K562 (cell line): ENCODE measurements at regions not wholly inside any gene's neighbourhood (a gene's known extent, or its start where the extent isn't known, plus 50 kb on each side); places are given as distances from the start of the nearest gene placed in this dataset.

Experiments used
- ATAC-seq: fragments of 200-7000 bp; cut with Tn5 transposase; 3 replicates; pipeline ENCODE4 v1.9.1; 2020; ENCODE audit warnings: moderate library complexity
- BruUV-seq: library from RNA; stranded (reverse); fragments of 400-500 nt; replicated peaks from 2 replicates; lab custom pipeline; 2021; lab: Mats Ljungman, UMichigan
- CTCF ChIA-PET: fragments of 300-600 bp; formaldehyde crosslinking; extraction: SDS; loops from one replicate; lab custom pipeline; 2021; ENCODE audit warnings: low intra/inter-chr PET ratio; lab: Yijun Ruan, JAX
- POLR2A ChIA-PET: fragments of 300-600, 350-650 bp; sonication (Branson Sonifier 250); formaldehyde crosslinking; extraction: SDS; loops from one replicate; lab custom pipeline; 2021; ENCODE audit warnings: antibody characterized with exemption, inconsistent platforms; lab: Yijun Ruan, JAX
- DNase-seq, 4 experiments: peaks; one replicate each; pipeline versions ENCODE4 v3.0.0 to v3.0.0-alpha.2; 2011 to 2018; ENCODE audit warnings: low spot score in 3 of 4, mixed read lengths in 3 of 4; ENCODE audit errors: extremely low read depth in 1 of 4
- FAIRE-seq: peaks from 2 replicates; lab custom pipeline; 2011; peaks lifted over from hg19 to GRCh38; lab: Jason Lieb, UNC
- H2AFZ ChIP-seq: 2 replicates; pipeline ENCODE4 v1.6.0; 2011; ENCODE audit warnings: low read depth, low read length, control low read depth, inconsistent platforms
- H3K27ac ChIP-seq: fragments of 200-600 bp; 3 replicates; pipeline ENCODE4 v1.8.0; 2011; ENCODE audit warnings: low read depth, mild to moderate bottlenecking, control low read depth, inconsistent platforms, low read length, moderate library complexity, mixed read lengths; ENCODE audit errors: extremely low read depth
- H3K27me3 ChIP-seq, 2 experiments: fragments of 300-600 bp in 1 of 2; 2 replicates in 1 of 2; 3 replicates in 1 of 2; pipeline versions ENCODE4 v1.6.0 to v1.8.0; 2011; ENCODE audit warnings: inconsistent platforms in 2 of 2, low read length in 2 of 2, mild to moderate bottlenecking in 1 of 2, mixed read lengths in 1 of 2, moderate library complexity in 1 of 2; ENCODE audit not compliant: control insufficient read depth in 2 of 2, insufficient read depth in 2 of 2
- H3K36me3 ChIP-seq: fragments of 300-600 bp; 3 replicates; pipeline ENCODE4 v1.8.0; 2011; ENCODE audit warnings: mild to moderate bottlenecking, low read length, inconsistent platforms; ENCODE audit not compliant: control insufficient read depth, insufficient read depth
- H3K4me1 ChIP-seq, 2 experiments: fragments of 200-600 bp in 1 of 2; replicated peaks in 1 of 2; 2 replicates in 1 of 2; 3 replicates in 1 of 2; pipeline versions ENCODE4 v1.5.1 to v1.8.0; 2011; ENCODE audit warnings: inconsistent platforms in 2 of 2, low read length in 2 of 2, mild to moderate bottlenecking in 1 of 2, mixed read lengths in 1 of 2, moderate library complexity in 1 of 2; ENCODE audit not compliant: control insufficient read depth in 2 of 2, insufficient read depth in 2 of 2
- H3K4me2 ChIP-seq: 2 replicates; pipeline ENCODE4 v1.6.1; 2011; ENCODE audit warnings: low read length, control low read depth, inconsistent platforms, mixed read lengths; ENCODE audit not compliant: insufficient read depth
- H3K4me3 ChIP-seq: fragments of 200-600 bp; sonication (generic), shearing (Covaris generic); 2 replicates; pipeline ENCODE4 v1.5.1; 2016; ENCODE audit warnings: control low read depth, inconsistent platforms
- H3K79me2 ChIP-seq: fragments of 200-600 bp; 3 replicates; pipeline ENCODE4 v1.8.0; 2011; ENCODE audit warnings: low read length, inconsistent platforms; ENCODE audit not compliant: control insufficient read depth, insufficient read depth
- H3K9ac ChIP-seq, 2 experiments: 2 replicates each; pipeline versions ENCODE4 v1.6.0 to v1.6.1; 2011; ENCODE audit warnings: low read depth in 2 of 2, low read length in 2 of 2, control low read depth in 1 of 2, inconsistent platforms in 1 of 2, mild to moderate bottlenecking in 1 of 2, mixed read lengths in 1 of 2; ENCODE audit not compliant: insufficient read depth in 1 of 2
- H3K9me1 ChIP-seq: one replicate; pipeline ENCODE4 v1.6.0; 2011; ENCODE audit warnings: inconsistent platforms, mild to moderate bottlenecking, low read length, moderate library complexity; ENCODE audit not compliant: control insufficient read depth, insufficient read depth
- H3K9me3 ChIP-seq: replicated peaks from 2 replicates; pipeline ENCODE4 v1.5.1; 2011; ENCODE audit warnings: low read depth, low read length, inconsistent platforms; ENCODE audit not compliant: control insufficient read depth, insufficient read depth
- H4K20me1 ChIP-seq: replicated peaks from 2 replicates; pipeline ENCODE4 v1.6.1; 2011; ENCODE audit warnings: low read length, inconsistent platforms, mixed read lengths; ENCODE audit not compliant: control insufficient read depth, insufficient read depth
- CAMTA2 ChIP-seq: fragments of 250-450 bp; sonication (Bioruptor Pico); conservative IDR thresholded peaks from 2 replicates; pipeline ENCODE4 v1.5.1; 2022
- CBX2 ChIP-seq: fragments of 200-600 bp; sonication (generic); IDR thresholded peaks from one replicate; pipeline ENCODE4 v1.6.1; 2012; ENCODE audit warnings: mild to moderate bottlenecking, low read length, inconsistent platforms; ENCODE audit not compliant: insufficient read depth, poor library complexity, severe bottlenecking
- ETS2 ChIP-seq: IDR thresholded peaks from 2 replicates; pipeline ENCODE4 v1.6.1; 2016; ENCODE audit warnings: borderline replicate concordance, missing genetic modification characterization, mild to moderate bottlenecking, moderate library complexity, missing compliant biosample characterization; ENCODE audit not compliant: poor library complexity, severe bottlenecking
- GATAD2A ChIP-seq: fragments of 450-650 bp; IDR thresholded peaks from 2 replicates; pipeline ENCODE4 v1.6.1; 2017
- HNRNPUL1 ChIP-seq: fragments of 200-400 bp; formaldehyde crosslinking; IDR thresholded peaks from 2 replicates; pipeline ENCODE4 v1.6.1; 2017; ENCODE audit warnings: low read length
- KLF1 ChIP-seq: fragments of 450-650 bp; IDR thresholded peaks from 2 replicates; pipeline ENCODE4 v1.6.1; 2016; ENCODE audit warnings: missing genetic modification characterization, missing compliant biosample characterization
- MECOM ChIP-seq: fragments of 250-450 bp; sonication (Bioruptor Pico); IDR thresholded peaks from 2 replicates; pipeline ENCODE4 v1.8.0; 2022; ENCODE audit warnings: inconsistent platforms
- MLLT1 ChIP-seq, 2 experiments: fragments of 450-650 bp; IDR thresholded peaks; 2 replicates each; pipeline ENCODE4 v1.6.1; 2016
- NFYB ChIP-seq: IDR thresholded peaks from 2 replicates; pipeline ENCODE4 v1.6.1; 2011; ENCODE audit warnings: mild to moderate bottlenecking, moderate library complexity; ENCODE audit not compliant: insufficient read length; ENCODE audit errors: extremely low read depth
- RNF219 ChIP-seq: fragments of 250-450 bp; sonication (Bioruptor Pico); IDR thresholded peaks from 2 replicates; pipeline ENCODE4 v1.5.0; 2022; ENCODE audit warnings: mild to moderate bottlenecking
- SFPQ ChIP-seq: fragments of 200-400 bp; formaldehyde crosslinking; IDR thresholded peaks from 2 replicates; pipeline ENCODE4 v1.6.1; 2017; ENCODE audit warnings: mild to moderate bottlenecking, low read depth, low read length, moderate library complexity
- SIN3B ChIP-seq: fragments of 450-650 bp; IDR thresholded peaks from 2 replicates; pipeline ENCODE4 v1.6.1; 2017; ENCODE audit warnings: low read depth, mild to moderate bottlenecking, moderate library complexity
- SP2 ChIP-seq: IDR thresholded peaks from 2 replicates; pipeline ENCODE4 v1.6.1; 2011; ENCODE audit warnings: mild to moderate bottlenecking, low read depth, low read length, moderate library complexity; ENCODE audit not compliant: poor library complexity, severe bottlenecking; ENCODE audit errors: extremely low read depth
- SRSF1 ChIP-seq: fragments of 200-400 bp; formaldehyde crosslinking; IDR thresholded peaks from 2 replicates; pipeline ENCODE4 v1.6.1; 2017; ENCODE audit warnings: mild to moderate bottlenecking, low read depth, low read length, moderate library complexity
- ZNF165 ChIP-seq: fragments of 250-450 bp; sonication (Bioruptor Pico); IDR thresholded peaks from 2 replicates; pipeline ENCODE4 v1.4.0; 2020; ENCODE audit warnings: borderline replicate concordance
- ZNF444 ChIP-seq: fragments of 250-450 bp; sonication (Bioruptor Pico); IDR thresholded peaks from 2 replicates; pipeline ENCODE4 v1.4.0; 2020; ENCODE audit warnings: mild to moderate bottlenecking, moderate library complexity
- ZNF655 ChIP-seq: fragments of 250-450 bp; sonication (Bioruptor Pico); IDR thresholded peaks from 2 replicates; pipeline ENCODE4 v1.5.0; 2021
- ZSCAN32 ChIP-seq: fragments of 450-650 bp; formaldehyde crosslinking; IDR thresholded peaks from 2 replicates; pipeline ENCODE4 v1.4.0; 2020; ENCODE audit warnings: mild to moderate bottlenecking, moderate library complexity
- in situ Hi-C: fragments of 300-500 bp; cut with MboI; formaldehyde crosslinking; loops from 4 replicates; pipeline ENCODE4 v1.15.0; 2018; ENCODE audit warnings: inconsistent platforms, mixed read lengths
- intact Hi-C: fragments of 100-400 bp; cut with micrococcal nuclease; formaldehyde crosslinking; loops from 2 replicates; pipeline ENCODE4 v1.14.2; 2022

- H3K36me3 ChIP-seq, result no peaks in the 10 kb centered on the region
- POLR2A ChIA-PET, result no interaction called here
- no peak overlapping the region for H3K4me3 ChIP-seq
- H3K27ac ChIP-seq, result no peak overlapping the region
- H2AFZ ChIP-seq, result no peak overlapping the region
- no peaks in the 10 kb centered on the region for H3K27me3 ChIP-seq
- ATAC-seq, result no peak
- H3K9me1 ChIP-seq, result no peaks in the 10 kb centered on the region
- H3K4me1 ChIP-seq, result no peaks in the 10 kb centered on the region
- no peak for FAIRE-seq
- intact Hi-C loops, result no loop called here
- no peak overlapping the region for H3K4me2 ChIP-seq
- in situ Hi-C loops, result no loop called here
- CTCF ChIA-PET, result no interaction called here
- DNase-seq, result no peak
- H4K20me1 ChIP-seq, result no peaks in the 10 kb centered on the region
- H3K9ac ChIP-seq, result no peak overlapping the region
- no TSS peak for BruUV-seq
- no peaks in the 10 kb centered on the region for H3K79me2 ChIP-seq
- H3K9me3 ChIP-seq, result no peaks in the 10 kb centered on the region
- TF ChIP-seq ZSCAN32 (CRISPR knock-in tag), result no peak
- no peak for TF ChIP-seq SRSF1
- TF ChIP-seq SFPQ, result no peak
- TF ChIP-seq ZNF444 (CRISPR knock-in tag), result no peak
- no peak for TF ChIP-seq RNF219
- TF ChIP-seq SIN3B, result no peak
- TF ChIP-seq KLF1 (tag), result no peak
- TF ChIP-seq GATAD2A, result no peak
- TF ChIP-seq SP2, result no peak
- TF ChIP-seq ZNF655, result no peak
- no peak for TF ChIP-seq ETS2 (tag)
- no peak for TF ChIP-seq CAMTA2
- no peak for TF ChIP-seq MLLT1 (IDR thresholded peaks at IDR 0.05)
- no peak for TF ChIP-seq ZNF165 (CRISPR knock-in tag)
- TF ChIP-seq CBX2, result no peak
- no peak for TF ChIP-seq HNRNPUL1
- no peak for TF ChIP-seq MECOM
- TF ChIP-seq NFYB, result no peak
Measured at GRCh38 chr11:42397483-42397882, 914.3 kb upstream of the API5 start.
